SK-N-DZ (cell line): ENCODE measurements at regions not wholly inside any gene's neighbourhood (a gene's known extent, or its start where the extent isn't known, plus 50 kb on each side); places are given as distances from the start of the nearest gene placed in this dataset.
A peak's percentile ranks its signal among the peaks of the same experiment; 100 is the strongest.

ENCODE experiments used
- DNase-seq: peaks from one replicate; pipeline ENCODE4 v3.0.0-alpha.2; 2015; ENCODE audit warnings: low spot score

GRCh38 chr10:113362645-113363091 is 190.2 kb upstream of the HABP2 start:
- no peak for DNase-seq

GRCh38 chr10:113364227-113364626 is 188.6 kb upstream of the HABP2 start:
- no peak for DNase-seq

- DNase-seq: peak; percentile 29
Observed at GRCh38 chr10:113368666-113369364, 184.0 kb upstream of the HABP2 start.

- no peak for DNase-seq
Observed at GRCh38 chr10:113369365-113369694, 183.5 kb upstream of the HABP2 start.

GRCh38 chr10:113376428-113376827 is 176.4 kb upstream of the HABP2 start:
- no peak for DNase-seq

GRCh38 chr10:113379091-113379490 is 173.8 kb upstream of the HABP2 start:
- DNase-seq: no peak

- DNase-seq: no peak
Observed at GRCh38 chr10:113381416-113381815, 171.4 kb upstream of the HABP2 start.

- no peak for DNase-seq
Observed at GRCh38 chr10:113381981-113382509, 170.8 kb upstream of the HABP2 start.

- no peak for DNase-seq
Observed at GRCh38 chr10:113382691-113383090, 170.2 kb upstream of the HABP2 start.

GRCh38 chr10:113384181-113384580 is 168.7 kb upstream of the HABP2 start:
- no peak for DNase-seq

GRCh38 chr10:113385021-113385999 is 167.5 kb upstream of the HABP2 start:
- peak; percentile 79 for DNase-seq

GRCh38 chr10:113386005-113386404 is 166.8 kb upstream of the HABP2 start:
- DNase-seq: no peak

- no peak for DNase-seq
Observed at GRCh38 chr10:113389969-113390368, 162.9 kb upstream of the HABP2 start.

GRCh38 chr10:113390896-113391295 is 162.0 kb upstream of the HABP2 start:
- DNase-seq: no peak

GRCh38 chr10:113397047-113397446 is 155.8 kb upstream of the HABP2 start:
- DNase-seq: no peak

GRCh38 chr10:113399065-113399464 is 153.8 kb upstream of the HABP2 start:
- DNase-seq: no peak

- DNase-seq: no peak
Observed at GRCh38 chr10:113402602-113403001, 150.3 kb upstream of the HABP2 start.

- no peak for DNase-seq
Observed at GRCh38 chr10:113407218-113407617, 145.6 kb upstream of the HABP2 start.

GRCh38 chr10:113409175-113409574 is 143.7 kb upstream of the HABP2 start:
- no peak for DNase-seq

- DNase-seq: no peak
Observed at GRCh38 chr10:113410618-113411017, 142.2 kb upstream of the HABP2 start.

- peak; percentile 57 for DNase-seq
Observed at GRCh38 chr10:113411456-113411855, 141.4 kb upstream of the HABP2 start.

- no peak for DNase-seq
Observed at GRCh38 chr10:113412161-113412560, 140.7 kb upstream of the HABP2 start.

GRCh38 chr10:113414543-113414942 is 138.3 kb upstream of the HABP2 start:
- DNase-seq: no peak
